AML-193 (cell line): ENCODE measurements at regions not wholly inside any gene's neighbourhood (a gene's known extent, or its start where the extent isn't known, plus 50 kb on each side); places are given as distances from the start of the nearest gene placed in this dataset.

Source experiments
- DNase-seq, 2 experiments: peaks; one replicate each; lab custom pipeline; 2025; lab: John Stamatoyannopoulos, UW

DNA sequence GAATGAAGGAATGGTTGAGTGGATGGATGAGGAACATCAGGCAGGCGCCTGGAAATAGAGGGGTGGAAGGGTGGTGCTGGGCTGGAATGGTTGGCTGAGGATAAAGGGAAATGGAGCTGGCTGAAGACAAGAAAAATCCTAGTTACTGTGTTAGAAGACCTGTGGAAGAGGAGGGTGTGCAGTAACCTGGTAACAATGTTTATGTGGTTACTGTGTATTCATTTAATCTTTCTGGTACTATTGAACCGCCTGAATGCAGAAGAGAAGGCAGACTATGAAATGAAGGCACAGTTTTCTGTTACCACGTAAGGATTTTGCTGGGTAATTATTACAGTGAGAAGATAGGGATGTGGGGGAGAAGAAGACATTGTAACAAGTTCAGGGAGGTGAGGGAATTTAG, 110.3 kb upstream of the MGAT5 start:
- no peak for DNase-seq

DNA sequence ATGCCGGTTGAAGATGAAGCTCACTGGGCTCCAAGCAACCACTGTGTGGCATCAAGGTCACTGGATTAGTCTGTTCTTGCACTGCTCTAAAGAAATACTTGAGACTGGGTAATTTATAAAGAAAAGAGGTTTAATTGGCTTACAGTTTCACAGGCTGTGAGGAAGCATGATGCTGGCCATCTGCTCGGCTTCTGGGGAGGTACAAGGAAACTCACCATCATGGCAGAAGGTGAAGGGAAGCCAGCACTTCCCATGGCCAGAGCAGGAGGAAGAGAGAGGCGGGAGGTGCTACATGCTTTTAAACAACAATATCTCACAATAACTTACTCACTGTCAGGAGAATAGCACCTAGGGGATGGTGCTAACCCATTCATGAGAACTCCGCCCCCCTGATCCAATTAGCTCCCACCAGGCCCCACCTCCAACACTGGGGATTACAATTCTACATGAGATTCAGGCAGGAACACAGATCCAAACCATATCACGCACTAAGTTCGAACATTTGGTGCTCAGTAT, 109.7 kb upstream of the MGAT5 start:
- no peak for DNase-seq

DNA sequence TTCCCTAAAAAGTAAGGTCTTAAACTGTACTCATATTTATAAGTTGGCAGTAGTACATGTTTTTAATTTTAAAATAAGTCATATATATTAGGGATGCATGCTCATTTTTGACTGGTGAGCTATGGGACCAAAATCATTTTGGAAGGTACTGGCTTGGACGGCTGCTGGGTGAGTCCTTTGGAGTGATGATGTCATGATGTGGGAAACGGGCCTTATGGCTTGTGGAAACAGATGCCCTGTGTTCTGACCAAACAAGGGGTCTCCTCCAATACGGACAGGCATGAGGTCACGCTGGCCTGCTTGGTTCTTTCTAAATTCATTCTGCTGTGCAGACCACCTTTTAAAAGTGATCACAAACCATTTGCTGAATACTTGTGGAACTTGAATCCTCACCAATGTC, 109.2 kb upstream of the MGAT5 start:
- no peak for DNase-seq

DNA sequence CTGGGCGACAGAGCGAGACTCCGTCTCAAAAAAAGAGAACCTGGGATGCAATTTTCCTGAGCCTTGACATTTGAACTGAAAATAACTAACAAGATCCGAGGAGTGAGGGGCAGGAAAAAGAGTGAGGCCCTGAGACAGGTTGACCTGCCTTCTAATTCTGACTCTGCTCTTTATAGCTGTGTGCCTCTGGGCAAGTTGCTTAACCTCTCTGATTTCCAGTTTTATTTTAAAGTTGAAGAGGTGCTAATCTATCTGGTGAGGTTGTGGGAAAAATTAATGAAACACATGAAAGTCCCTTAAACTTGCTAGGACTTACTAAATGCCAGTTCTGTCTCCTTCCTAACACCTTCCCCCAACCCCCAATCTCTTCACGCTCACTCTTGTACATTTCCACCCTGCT, 108.4 kb upstream of the MGAT5 start:
- no peak for DNase-seq

DNA sequence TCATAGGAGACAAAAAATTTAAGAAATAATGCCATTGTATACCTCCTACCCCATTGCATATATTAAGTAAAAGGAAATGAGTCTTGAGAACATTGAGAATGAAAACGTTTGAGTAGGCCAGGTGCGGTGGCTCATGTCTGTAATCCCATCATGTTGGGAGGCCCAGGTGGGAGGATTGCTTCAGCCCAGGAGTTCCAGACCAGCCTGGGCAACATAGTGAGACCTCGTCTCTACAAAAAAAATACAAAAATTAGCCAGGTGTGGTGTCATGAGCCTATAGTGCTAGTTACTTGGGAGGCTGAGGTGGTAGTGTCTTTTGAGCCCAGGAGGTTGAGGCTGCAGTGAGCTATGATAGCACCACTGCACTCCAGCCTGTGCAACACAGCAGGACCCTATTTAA, 107.7 kb upstream of the MGAT5 start:
- no peak for DNase-seq

DNA sequence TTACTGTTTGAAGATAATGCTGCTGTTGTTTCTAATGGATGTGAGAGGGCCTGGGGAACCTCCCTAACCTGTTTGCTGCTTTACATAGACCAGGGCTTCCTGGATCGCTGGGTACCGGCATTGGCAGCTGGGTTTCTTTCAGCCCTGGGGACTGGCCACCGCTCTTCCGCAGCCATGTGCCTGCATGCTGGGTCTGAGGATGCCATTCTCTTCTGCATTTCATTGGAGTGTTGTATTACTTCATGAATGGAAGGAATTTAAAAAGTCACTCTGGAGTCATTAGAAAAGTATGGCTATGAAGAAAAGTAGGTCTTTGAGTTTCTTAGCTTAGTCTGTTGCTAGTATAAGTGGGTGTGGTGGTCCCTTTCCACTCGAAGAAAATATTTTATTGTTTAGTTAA, 107.3 kb upstream of the MGAT5 start:
- DNase-seq: no peak

DNA sequence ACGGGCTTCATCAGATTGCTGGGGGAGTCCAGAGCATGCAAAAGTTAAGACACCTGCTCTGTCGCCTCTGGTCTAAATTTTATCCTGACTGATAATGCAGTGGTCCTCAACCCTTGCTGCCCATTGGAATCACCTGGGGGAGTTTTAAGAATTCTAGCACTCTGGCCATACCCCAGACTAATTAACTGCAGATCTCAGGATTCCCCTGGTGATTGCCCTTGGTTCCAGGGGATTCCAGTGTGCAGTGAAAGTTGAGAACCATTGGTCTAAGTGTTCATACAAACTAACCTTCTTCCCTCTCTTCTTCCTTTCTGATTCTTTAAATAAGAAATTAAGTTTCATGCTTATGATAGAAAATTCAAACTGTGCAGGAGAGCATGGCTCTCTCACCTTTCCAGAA, 105.7 kb upstream of the MGAT5 start:
- no peak for DNase-seq

DNA sequence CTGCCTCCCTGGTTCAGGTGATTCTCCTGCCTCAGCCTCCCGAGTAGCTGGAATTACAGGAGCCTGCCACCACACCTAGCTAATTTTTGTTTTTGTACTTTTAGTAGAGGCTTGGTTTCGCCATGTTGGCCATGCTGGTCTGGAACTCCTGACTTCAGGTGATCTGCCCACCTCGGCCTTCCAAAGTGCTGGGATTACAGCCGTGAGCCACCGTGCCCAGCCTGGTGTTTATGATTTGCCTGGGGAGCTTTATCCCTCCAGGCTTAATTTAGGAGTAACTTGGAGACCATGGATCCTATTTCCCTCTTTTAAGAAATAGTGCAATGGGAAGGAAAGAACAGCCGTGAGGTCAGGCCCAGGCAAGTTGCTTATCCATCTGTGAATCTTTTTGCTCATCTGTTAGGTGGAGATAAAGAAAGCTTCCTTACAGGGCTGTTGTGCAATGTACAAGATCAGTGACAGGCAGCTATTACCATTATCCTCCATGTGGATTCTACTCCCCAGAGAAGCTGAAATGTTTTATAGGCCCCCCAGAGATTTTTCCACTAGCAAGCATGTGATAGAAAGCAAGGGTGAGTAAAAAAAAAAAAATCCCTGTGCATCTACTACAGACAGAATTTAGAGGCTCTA, 104.9 kb upstream of the MGAT5 start:
- no peak for DNase-seq

DNA sequence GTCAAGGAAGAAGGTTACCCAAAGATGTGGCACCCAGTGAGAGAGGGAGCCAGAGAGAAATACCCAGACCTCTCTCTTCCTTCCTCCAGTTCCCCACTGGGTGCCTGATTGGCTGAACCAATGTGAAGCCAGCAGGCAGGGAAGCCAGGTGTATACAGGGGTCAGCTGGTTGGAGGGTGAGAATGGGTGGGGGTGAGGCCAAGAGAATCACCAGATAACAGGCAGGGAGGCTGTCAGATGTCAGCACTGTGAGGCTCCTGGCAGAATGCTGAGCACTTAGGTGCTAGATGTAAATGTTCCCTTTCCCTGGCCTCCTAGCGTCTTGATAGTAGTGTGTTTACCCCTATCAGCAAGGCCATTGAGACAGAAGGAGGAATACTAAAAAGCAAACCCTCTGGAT, 104.0 kb upstream of the MGAT5 start:
- DNase-seq: no peak

DNA sequence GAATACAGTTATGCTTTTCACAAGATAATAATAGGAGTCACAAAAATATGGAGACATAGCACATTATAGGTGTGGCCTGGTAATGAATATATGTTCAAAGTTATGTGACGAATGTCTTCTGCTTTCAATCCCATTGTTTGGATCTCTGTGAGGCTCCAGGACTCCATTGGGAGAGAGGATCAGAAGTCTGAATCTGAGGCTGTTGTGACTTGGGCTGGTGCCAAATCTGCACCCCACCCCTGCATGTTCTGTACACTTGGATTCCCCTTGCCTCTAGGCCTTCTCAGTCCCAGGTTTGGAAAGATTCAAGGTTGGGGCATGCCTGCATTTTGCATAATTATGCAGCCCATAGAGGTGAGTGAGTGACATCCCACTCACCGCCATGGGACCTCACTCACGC, 103.1 kb upstream of the MGAT5 start:
- no peak for DNase-seq

DNA sequence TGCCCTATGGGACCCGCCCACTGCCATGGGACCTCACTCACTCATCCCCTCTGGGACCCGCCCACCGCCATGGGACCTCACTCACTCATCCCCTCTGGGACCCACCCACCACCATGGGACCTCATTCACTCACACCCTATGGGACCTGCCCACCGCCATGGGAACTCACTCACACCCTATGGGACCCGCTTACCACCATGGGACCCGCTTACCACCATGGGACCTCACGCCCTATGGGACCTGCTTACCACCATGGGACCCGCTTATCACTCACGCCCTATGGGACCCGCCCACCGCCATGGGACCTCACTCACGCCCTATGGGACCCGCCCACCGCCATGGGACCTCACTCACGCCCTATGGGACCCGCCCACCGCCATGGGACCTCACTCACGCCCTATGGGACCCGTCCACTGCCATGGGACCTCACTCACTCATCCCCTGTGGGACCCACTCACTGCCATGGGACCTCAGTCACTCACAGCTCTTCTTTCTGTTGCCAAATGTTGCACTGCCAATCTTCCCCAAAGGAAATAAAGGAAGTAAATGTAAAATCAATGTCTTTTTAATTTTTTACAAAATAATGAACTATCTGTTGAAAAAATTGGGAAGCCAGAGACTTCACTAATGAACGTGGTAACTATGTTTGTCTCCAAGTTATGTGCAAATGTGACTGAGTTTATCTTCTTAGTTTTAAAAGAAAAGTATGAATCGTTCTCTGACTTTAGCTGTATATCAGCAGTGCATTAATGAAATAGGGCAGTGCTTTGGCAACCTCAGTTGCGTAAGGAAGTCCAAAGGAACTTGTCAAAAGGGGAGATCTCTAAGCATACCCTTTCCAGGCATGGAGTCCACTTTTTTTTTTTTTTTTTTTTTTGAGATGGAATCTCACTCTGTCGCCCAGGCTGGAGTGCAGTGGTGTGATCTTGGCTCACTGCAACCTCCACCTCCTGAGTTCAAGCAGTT, 101.5 kb upstream of the MGAT5 start:
- DNase-seq: peak in 1 of 2 experiments; percentile 5

DNA sequence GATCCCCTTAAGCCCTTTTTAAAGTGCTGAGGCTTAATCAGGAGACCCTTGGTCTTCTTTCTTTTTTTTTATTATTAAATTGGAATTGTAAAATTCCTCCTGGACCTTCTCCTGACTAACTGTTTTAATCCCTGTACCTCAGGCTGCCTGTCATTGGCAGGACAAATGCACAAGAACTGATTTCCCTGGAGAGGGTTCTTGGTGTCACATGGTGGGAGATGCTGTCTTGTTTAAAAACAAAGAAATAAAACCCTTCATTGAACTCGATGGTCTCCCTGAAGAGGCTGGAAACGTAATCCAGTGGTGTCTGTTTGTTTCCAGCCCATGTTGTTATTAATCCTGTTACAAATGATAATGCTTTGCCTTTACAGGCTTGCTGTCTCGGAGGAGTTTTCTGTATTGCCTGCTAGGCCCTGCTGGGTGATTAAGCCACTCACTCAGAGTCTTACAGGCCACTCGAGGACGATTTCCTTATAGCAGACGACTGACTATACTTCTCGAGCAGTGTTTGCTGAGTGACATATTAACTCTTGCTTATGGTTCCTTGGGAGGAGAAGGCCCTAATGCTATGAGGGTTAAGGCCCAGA, 100.5 kb upstream of the MGAT5 start:
- DNase-seq: no peak

DNA sequence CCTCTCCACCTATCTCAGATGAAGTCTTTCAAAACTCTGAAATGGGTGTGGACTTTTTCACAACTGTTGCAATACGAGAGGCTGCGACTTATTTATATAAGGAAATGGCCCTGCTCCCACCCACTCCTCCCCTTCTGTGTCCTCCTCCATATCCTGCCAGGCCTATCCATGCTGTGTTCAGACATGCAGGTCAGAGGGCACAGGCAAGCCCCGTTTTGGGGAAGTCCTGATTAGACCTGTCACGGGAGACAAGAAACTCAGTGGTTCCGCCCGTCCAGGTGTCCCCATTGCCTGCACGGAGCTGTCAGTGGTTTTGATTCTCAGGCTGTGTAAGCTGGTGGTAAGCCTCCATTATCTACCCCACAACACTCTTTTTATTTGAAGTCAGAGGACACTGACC, 99.6 kb upstream of the MGAT5 start:
- no peak for DNase-seq

DNA sequence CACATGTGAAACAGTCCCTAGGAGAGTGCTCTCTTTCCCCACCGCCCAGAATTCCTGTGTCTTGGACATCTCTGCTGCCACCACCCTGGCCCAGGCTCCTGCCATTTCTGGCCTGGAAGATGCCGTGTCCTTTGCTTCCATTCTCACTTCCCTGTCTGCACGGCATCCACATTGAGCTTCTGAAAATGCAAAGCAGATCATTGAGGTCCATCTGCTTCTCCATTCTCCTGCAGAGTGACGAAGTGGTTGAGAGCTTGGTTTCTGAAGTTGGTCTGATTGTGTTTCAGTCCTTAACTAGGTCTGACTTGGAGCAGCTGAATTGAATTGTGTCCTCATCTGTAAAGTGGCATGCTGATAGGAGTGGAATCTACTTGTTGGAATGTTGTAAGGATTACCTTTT, 98.7 kb upstream of the MGAT5 start:
- no peak for DNase-seq

DNA sequence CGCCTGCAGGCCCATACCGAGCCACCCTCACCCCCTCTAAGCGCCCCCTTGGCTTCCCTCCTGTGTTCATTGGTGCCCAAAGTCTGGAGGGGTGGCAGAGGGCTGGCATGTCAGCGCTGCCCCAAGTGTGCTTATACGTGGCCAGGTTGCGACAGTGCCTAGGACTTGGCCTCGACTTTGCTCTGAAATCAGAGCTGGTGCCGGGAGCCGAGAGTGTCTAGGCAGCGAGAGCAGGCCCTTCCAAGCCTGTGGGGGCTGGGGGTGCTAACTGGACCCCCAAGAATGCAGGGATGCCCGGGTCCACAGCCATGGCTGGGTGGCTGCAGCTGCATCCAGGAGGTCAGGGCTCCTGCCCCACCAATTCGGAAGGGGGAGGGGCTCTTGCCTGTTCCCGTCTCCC, 95.6 kb upstream of the MGAT5 start:
- DNase-seq: no peak

DNA sequence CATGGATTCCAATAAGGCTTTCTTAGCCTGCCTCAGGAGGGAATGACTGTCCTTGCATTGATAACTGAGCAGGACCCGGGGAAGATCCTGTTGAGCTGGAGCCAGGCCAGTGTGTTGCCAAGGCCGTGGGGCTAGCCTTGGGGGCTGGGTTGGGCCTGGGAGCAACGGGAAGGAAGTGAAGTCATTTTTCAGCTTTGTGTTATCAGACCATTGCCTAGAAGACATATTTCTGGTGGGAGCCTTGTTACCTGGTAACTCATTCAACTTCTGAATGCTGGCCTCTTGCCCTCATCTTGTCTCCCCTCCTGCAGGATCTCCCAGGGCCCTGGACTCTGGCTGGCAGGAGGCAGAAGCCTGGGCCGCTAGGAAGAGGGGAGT, 92.7 kb upstream of the MGAT5 start:
- DNase-seq: peak; percentile 20 to 38

DNA sequence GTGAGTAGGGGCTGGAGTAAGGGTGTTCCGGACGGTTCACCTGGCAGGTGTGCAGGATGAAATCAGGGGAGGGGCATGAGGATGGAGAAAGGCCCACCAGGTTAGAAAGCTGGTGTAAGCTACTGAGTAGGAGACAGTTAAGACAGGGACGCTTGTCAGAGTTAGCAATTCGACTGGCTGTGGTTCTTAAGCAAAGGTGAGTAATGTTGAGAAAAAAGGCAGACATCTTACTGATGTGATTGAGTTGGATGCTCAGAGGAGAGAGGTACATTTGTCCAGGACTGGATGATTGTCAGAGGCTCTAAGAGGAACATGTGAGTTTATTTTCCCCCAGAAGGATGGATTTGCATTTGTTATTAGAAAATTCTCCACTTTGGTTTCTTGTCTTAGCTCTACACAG, 90.5 kb upstream of the MGAT5 start:
- no peak for DNase-seq

DNA sequence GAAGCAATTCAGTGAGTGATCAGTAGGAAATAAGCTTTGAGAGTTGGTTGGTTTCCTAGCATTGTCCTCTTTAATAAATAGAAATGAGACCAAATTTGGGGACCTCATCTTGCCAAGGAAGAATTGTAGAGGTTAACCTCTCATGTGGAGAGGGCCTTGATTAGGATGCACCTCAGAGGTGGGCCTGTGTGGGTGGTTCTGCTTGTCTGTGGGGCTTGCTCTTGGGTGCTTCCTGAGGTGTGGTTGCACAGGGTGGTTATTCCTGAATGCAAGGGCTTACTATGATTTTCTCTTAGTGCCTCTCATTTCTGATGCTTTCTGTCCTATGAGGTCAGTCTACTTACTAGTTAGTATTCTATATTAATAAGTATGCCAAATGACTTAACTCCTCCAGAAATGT, 89.6 kb upstream of the MGAT5 start:
- no peak for DNase-seq

DNA sequence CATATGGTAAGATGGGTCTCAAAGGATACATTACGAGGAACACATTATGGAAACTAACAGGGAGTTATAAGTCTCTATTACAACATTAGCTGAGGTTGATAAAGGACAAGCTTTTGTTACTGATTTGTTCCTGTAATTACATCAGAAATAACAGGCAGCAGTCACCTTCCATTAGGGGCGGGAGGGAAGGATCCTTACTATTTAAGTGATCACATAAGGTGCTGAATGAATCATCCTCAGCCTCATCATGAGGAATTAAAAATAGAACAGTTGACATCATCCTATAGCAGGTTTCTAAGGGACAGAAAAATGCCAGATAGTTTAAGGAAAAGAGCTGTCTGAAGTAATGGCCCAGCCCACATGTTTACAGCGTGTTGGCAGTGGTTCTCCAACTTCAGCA, 86.9 kb upstream of the MGAT5 start:
- DNase-seq: no peak

DNA sequence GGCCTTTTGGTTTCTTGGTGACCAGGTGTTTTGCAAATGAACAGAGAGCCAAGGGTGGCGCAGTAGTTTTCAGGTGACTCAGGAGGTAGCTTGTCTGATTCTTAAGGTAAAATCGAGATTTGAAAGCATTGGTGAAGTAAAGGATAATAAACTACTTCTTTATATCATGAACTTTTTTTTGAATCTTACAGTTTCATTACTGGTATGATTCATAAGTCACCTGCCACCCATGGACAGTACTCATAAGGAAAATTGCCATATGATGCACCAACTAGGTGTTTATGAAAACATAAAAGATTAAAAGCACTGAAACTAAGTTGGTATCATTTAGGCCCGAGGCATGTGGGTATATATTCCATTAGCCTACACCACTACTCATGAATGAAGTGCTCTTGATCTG, 84.1 kb upstream of the MGAT5 start:
- no peak for DNase-seq

DNA sequence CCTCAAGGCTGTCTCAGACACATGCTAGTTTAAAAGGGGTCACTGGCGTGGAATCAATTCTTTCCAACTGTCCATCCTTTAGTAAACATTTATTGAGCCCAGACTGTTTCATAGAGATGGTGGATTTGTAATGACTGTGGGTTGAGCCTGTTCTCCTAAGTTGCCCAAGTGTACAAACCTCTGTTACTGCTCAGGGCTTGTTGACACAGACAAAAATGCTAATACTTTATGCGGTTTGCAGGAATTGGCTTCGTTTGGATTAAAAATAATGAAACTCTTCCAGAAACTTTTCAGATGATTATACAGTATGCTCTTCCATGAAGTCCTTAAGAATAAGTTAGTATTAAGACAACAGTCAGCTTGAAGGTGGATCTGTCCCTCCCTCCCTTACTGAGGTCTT, 83.6 kb upstream of the MGAT5 start:
- no peak for DNase-seq

DNA sequence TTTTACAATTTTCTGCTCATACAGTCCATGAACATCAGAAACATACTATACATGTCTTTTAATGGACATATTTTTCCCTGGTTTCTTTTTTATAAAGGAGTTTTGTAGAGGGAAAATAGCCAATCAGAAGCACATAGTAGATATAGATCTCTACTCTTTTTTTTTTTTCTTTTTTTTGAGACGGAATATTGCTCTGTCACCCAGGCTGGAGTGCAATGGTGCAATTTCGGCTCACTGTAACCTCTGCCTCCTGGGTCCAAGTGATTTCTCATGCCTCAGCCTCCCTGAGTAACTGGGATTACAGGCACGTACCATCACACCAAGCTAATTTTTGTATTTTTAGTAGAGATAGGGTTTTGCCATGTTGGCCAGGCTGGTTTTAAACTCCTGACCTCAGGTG, 83.2 kb upstream of the MGAT5 start:
- no peak for DNase-seq

DNA sequence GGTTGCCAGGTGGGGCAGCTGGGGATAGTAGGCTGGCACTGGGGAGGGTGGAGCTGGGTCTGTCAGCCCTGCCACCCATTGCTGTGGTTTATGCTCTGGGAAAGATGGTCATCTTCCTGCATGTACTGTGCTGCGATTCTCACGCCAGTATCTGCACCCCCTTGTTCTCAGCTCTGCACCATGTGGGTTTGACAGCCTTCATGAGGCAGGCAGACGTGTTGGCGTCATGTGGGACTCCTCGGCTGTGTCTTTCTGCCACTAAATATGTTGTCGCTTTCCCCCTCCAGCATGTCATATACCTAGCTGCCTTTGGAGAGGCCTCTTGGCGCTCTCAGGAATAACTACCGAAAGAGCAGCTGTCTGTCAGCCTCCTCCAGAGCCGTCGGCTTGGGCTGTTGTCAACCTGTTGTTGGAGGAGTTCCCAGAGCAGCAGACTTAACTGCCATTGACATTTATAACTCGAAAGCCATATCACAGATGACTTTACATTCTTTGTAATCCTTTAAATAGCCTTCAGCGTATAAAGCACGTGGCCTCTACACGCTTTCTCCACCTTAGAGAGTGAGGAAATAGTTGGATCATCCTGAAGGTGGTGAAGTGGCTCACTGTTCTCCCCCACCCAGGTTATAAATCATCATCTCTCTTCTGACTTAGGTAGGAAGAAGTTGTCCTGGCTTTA, 80.4 kb upstream of the MGAT5 start:
- no peak for DNase-seq
